K562 (cell line): ENCODE measurements at regions not wholly inside any gene's neighbourhood (a gene's known extent, or its start where the extent isn't known, plus 50 kb on each side); places are given as distances from the start of the nearest gene placed in this dataset.

Experiments
- ARID4B ChIP-seq: sonication (generic); formaldehyde crosslinking; IDR thresholded peaks from 2 replicates; pipeline ENCODE4 v1.8.0; 2022; ENCODE audit warnings: mild to moderate bottlenecking, missing genetic modification reagents
- EGR1 ChIP-seq: fragments of 450-650 bp; conservative IDR thresholded peaks from 2 replicates; pipeline ENCODE4 v1.6.1; 2017; ENCODE audit warnings: mild to moderate bottlenecking
- ETS2 ChIP-seq: IDR thresholded peaks from 2 replicates; pipeline ENCODE4 v1.6.1; 2016; ENCODE audit warnings: borderline replicate concordance, missing genetic modification characterization, mild to moderate bottlenecking, moderate library complexity, missing compliant biosample characterization; ENCODE audit not compliant: poor library complexity, severe bottlenecking
- FOXA3 ChIP-seq, 2 experiments: fragments of 450-650 bp in 1 of 2; sonication (generic) in 1 of 2; formaldehyde crosslinking; IDR thresholded peaks in 1 of 2; conservative IDR thresholded peaks in 1 of 2; 2 replicates each; pipeline versions ENCODE4 v1.4.0 to v1.8.0; 2020 to 2022; ENCODE audit warnings: mild to moderate bottlenecking in 2 of 2, missing genetic modification reagents in 1 of 2
- HBP1 ChIP-seq: fragments of 450-650 bp; formaldehyde crosslinking; IDR thresholded peaks from 2 replicates; pipeline ENCODE4 v1.4.0; 2022; ENCODE audit warnings: missing genetic modification characterization
- HCFC1 ChIP-seq: IDR thresholded peaks from 2 replicates; pipeline ENCODE4 v1.6.1; 2012; ENCODE audit warnings: low read depth, low read length, improper control_type of control experiment
- HDAC8 ChIP-seq: fragments of 450-650 bp; IDR thresholded peaks from 2 replicates; pipeline ENCODE4 v1.6.1; 2016; ENCODE audit warnings: mild to moderate bottlenecking, missing genetic modification characterization, moderate library complexity, missing compliant biosample characterization
- MCM7 ChIP-seq, 2 experiments: fragments of 450-650 bp; IDR thresholded peaks; 2 replicates each; pipeline ENCODE4 v1.6.1; 2016 to 2018
- POLR2H ChIP-seq: IDR thresholded peaks from 2 replicates; pipeline ENCODE4 v1.6.1; 2016; ENCODE audit warnings: missing genetic modification characterization, low read depth, mild to moderate bottlenecking, control low read depth, missing compliant biosample characterization, moderate library complexity
- RNF2 ChIP-seq: sonication (generic); IDR thresholded peaks from 2 replicates; pipeline ENCODE4 v1.6.1; 2016
- SMC3 ChIP-seq: conservative IDR thresholded peaks from 2 replicates; pipeline ENCODE4 v1.6.1; 2011; ENCODE audit warnings: low read depth, low read length, improper control_type of control experiment; ENCODE audit not compliant: insufficient read depth
- SPI1 ChIP-seq: IDR thresholded peaks from 2 replicates; pipeline ENCODE4 v1.6.1; 2011; ENCODE audit warnings: low read depth, low read length, control low read depth, borderline replicate concordance
- STAG1 ChIP-seq: sonication (generic); formaldehyde crosslinking; IDR thresholded peaks from 2 replicates; pipeline ENCODE4 v1.5.0; 2020; ENCODE audit warnings: missing genetic modification reagents, borderline replicate concordance
- TCF7L2 ChIP-seq: fragments of 150-350 bp; IDR thresholded peaks from 2 replicates; pipeline ENCODE4 v1.6.1; 2016; ENCODE audit warnings: low read depth, mild to moderate bottlenecking, low read length, moderate library complexity
- ZEB2 ChIP-seq: fragments of 450-650 bp; IDR thresholded peaks from 2 replicates; pipeline ENCODE4 v1.6.1; 2016
- ZNF121 ChIP-seq: sonication (generic); formaldehyde crosslinking; conservative IDR thresholded peaks from 2 replicates; pipeline ENCODE4 v1.8.0; 2022; ENCODE audit warnings: missing genetic modification reagents
- TF ChIP-seq, protein P1 (sequence below): fragments of 250-450 bp; sonication (Bioruptor Pico); IDR thresholded peaks from 2 replicates; pipeline ENCODE4 v1.9.0; 2021; ENCODE audit warnings: mild to moderate bottlenecking

DNA sequence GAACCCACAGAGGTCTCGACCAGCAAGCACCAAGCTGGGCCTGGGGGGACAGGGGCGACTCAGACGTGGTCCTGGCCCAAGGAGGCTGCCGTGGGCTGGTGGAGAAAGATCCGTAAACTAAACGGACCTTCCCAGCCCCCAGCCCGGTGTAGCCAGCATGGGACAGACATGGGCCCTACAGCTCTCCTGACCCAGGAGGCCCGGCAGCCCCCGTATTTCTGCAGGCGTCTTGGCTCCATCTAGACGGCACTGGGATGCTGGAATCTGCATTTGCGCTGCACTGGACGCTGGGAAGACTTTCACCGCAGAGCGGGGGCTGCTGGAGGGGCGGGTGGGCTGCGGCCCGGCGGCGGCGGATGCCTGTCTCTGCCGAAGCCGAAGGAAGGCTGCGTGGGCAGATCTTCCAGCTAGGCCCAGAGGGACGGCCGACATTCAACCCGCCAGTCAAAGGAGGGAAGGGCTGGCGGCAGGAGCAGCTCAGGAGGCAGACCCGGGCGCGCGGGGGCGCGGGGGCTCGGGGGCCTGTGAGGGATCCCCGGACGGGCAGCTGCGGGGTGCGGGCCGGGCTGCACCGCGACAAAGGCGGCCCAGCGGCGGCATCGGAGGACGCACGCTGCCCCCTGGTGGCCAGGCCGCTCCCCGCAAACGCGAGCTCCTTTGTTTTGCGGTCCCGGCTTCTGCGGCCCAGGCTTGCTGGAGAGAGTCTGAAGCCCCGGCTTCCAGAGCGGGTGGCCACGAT lies 266.2 kb downstream of the NSG2 start (continued):
- TF ChIP-seq ARID4B (CRISPR knock-in tag) (no peak), FOXA3 (CRISPR knock-in tag; conservative IDR thresholded peaks at IDR 0.05 in 1 of 2, IDR thresholded peaks at IDR 0.05 in 1 of 2) (no peak), SPI1 (no peak), HCFC1 (no peak), RNF2 (no peak), STAG1 (peak; percentile 78; the same call in 1 of the 2 replicates), TCF7L2 (no peak), EGR1 (no peak), SMC3 (peak; percentile 90), ZNF121 (CRISPR knock-in tag) (no peak), POLR2H (tag) (no peak), ETS2 (tag) (no peak), MCM7 (IDR thresholded peaks at IDR 0.05) (no peak), ZEB2 (no peak), HDAC8 (tag) (no peak), HBP1 (CRISPR knock-in tag) (no peak)
- TF ChIP-seq, protein P1, sequence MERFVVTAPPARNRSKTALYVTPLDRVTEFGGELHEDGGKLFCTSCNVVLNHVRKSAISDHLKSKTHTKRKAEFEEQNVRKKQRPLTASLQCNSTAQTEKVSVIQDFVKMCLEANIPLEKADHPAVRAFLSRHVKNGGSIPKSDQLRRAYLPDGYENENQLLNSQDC: no peak
